SK-N-SH (cell line): ENCODE measurements at regions not wholly inside any gene's neighbourhood (a gene's known extent, or its start where the extent isn't known, plus 50 kb on each side); places are given as distances from the start of the nearest gene placed in this dataset.
"Not testable (repeated sequence)": the region's sequence is repeated elsewhere in the genome, so short reads cannot be mapped to it uniquely, and the experiment has no call there.

Experiments
- CTCF ChIA-PET: fragments of 300-600, 350-600 bp; formaldehyde crosslinking; extraction: SDS; loops from one replicate; lab custom pipeline; 2021; lab: Yijun Ruan, JAX
- POLR2A ChIA-PET: fragments of 350-600 bp; sonication (Branson Sonifier 250); formaldehyde crosslinking; extraction: SDS; loops from one replicate; lab custom pipeline; 2020; ENCODE audit warnings: antibody characterized with exemption, inconsistent platforms; lab: Yijun Ruan, JAX
- DNase-seq: peaks from one replicate; pipeline ENCODE4 v3.0.0; 2012
- H2AFZ ChIP-seq: fragments of 200-600 bp; sonication (generic); 2 replicates; pipeline ENCODE4 v1.8.1; 2016; ENCODE audit warnings: antibody characterized with exemption, mild to moderate bottlenecking, low read depth
- H3F3A ChIP-seq: fragments of 200-600 bp; sonication (generic); replicated peaks from 2 replicates; pipeline ENCODE3; 2016; ENCODE audit warnings: antibody characterized with exemption, mild to moderate bottlenecking; ENCODE audit not compliant: insufficient read depth
- H3K27ac ChIP-seq, 2 experiments: fragments of 200-500 bp in 1 of 2; fragments of 200-600 bp in 1 of 2; sonication (Bioruptor generic) in 1 of 2; sonication (generic), shearing (Covaris generic) in 1 of 2; 2 replicates each; pipeline versions ENCODE4 v1.5.1 to v1.6.1; 2014 to 2016; ENCODE audit warnings: low read depth in 2 of 2, inconsistent platforms in 1 of 2, low read length in 1 of 2, mild to moderate bottlenecking in 1 of 2, mixed read lengths in 1 of 2
- H3K27me3 ChIP-seq: fragments of 200-600 bp; sonication (generic), shearing (Covaris generic); 2 replicates; pipeline ENCODE4 v1.6.1; 2016; ENCODE audit warnings: mixed run types; ENCODE audit not compliant: insufficient read depth
- H3K36me3 ChIP-seq, 2 experiments: fragments of 200-500 bp in 1 of 2; fragments of 200-600 bp in 1 of 2; sonication (Bioruptor generic) in 1 of 2; sonication (generic) in 1 of 2; replicated peaks in 1 of 2; 2 replicates each; pipeline versions ENCODE3 to v1.5.1; 2014 to 2016; ENCODE audit warnings: low read length in 1 of 2, mild to moderate bottlenecking in 1 of 2; ENCODE audit not compliant: insufficient read depth in 2 of 2, control insufficient read depth in 1 of 2
- H3K4me1 ChIP-seq, 2 experiments: fragments of 200-500 bp in 1 of 2; fragments of 200-600 bp in 1 of 2; sonication (Bioruptor generic) in 1 of 2; sonication (generic), shearing (Covaris generic) in 1 of 2; 2 replicates each; pipeline versions ENCODE4 v1.5.1 to v1.6.1; 2014 to 2016; ENCODE audit warnings: low read depth in 1 of 2, low read length in 1 of 2, mixed run types in 1 of 2; ENCODE audit not compliant: insufficient read depth in 2 of 2, control insufficient read depth in 1 of 2
- H3K4me2 ChIP-seq: fragments of 200-600 bp; sonication (generic), shearing (Covaris generic); 2 replicates; pipeline ENCODE4 v1.6.1; 2017; ENCODE audit warnings: mixed run types
- H3K4me3 ChIP-seq, 2 experiments: fragments of 200-500 bp in 1 of 2; fragments of 200-600 bp in 1 of 2; sonication (Bioruptor generic) in 1 of 2; sonication (generic), shearing (Covaris generic) in 1 of 2; 2 replicates each; pipeline versions ENCODE4 v1.5.1 to v1.8.1; 2014 to 2016; ENCODE audit warnings: low read depth in 2 of 2, inconsistent platforms in 1 of 2, low read length in 1 of 2, mild to moderate bottlenecking in 1 of 2, mixed read lengths in 1 of 2, moderate library complexity in 1 of 2
- H3K79me2 ChIP-seq: fragments of 200-600 bp; sonication (generic); 2 replicates; pipeline ENCODE4 v1.8.1; 2017; ENCODE audit warnings: mild to moderate bottlenecking; ENCODE audit not compliant: insufficient read depth
- H3K9ac ChIP-seq: fragments of 200-600 bp; sonication (generic); 2 replicates; pipeline ENCODE4 v1.6.1; 2017; ENCODE audit warnings: mixed run types
- H3K9me2 ChIP-seq: fragments of 200-600 bp; sonication (generic); 2 replicates; pipeline ENCODE4 v1.6.1; 2017; ENCODE audit warnings: mixed run types
- H3K9me3 ChIP-seq: fragments of 200-600 bp; sonication (generic); 2 replicates; pipeline ENCODE4 v1.6.1; 2017; ENCODE audit warnings: mixed run types, mild to moderate bottlenecking, moderate library complexity
- H4K20me1 ChIP-seq: fragments of 200-600 bp; sonication (generic); 2 replicates; pipeline ENCODE4 v1.6.1; 2017; ENCODE audit warnings: mild to moderate bottlenecking, mixed run types; ENCODE audit not compliant: insufficient read depth
- EZH2phosphoT487 ChIP-seq: fragments of 200-600 bp; sonication (generic); IDR thresholded peaks from 2 replicates; pipeline ENCODE4 v1.6.1; 2017; ENCODE audit warnings: low read depth, mixed run types, mild to moderate bottlenecking, antibody characterized with exemption, moderate library complexity, borderline replicate concordance
- FOXJ3 ChIP-seq: sonication (generic); formaldehyde crosslinking; IDR thresholded peaks from 2 replicates; pipeline ENCODE4 v1.5.1; 2020; ENCODE audit warnings: mild to moderate bottlenecking, missing genetic modification reagents
- GABPA ChIP-seq: IDR thresholded peaks from 2 replicates; pipeline ENCODE4 v1.4.0; 2012; ENCODE audit warnings: low read depth, mild to moderate bottlenecking
- GATA2 ChIP-seq: sonication (generic); formaldehyde crosslinking; IDR thresholded peaks from 2 replicates; pipeline ENCODE4 v1.5.0; 2020; ENCODE audit warnings: mild to moderate bottlenecking, missing genetic modification reagents
- IRF3 ChIP-seq: fragments of 150-350 bp; IDR thresholded peaks from 2 replicates; pipeline ENCODE4 v1.6.1; 2016; ENCODE audit warnings: mild to moderate bottlenecking, low read depth, low read length
- JUND ChIP-seq: IDR thresholded peaks from 2 replicates; pipeline ENCODE4 v1.4.0; 2012
- MAX ChIP-seq: IDR thresholded peaks from 2 replicates; pipeline ENCODE4 v1.4.0; 2012; ENCODE audit warnings: low read depth
- MEF2A ChIP-seq: IDR thresholded peaks from 2 replicates; pipeline ENCODE4 v1.4.0; 2012; ENCODE audit warnings: low read depth, borderline replicate concordance
- NFIC ChIP-seq: IDR thresholded peaks from 2 replicates; pipeline ENCODE4 v1.4.0; 2012; ENCODE audit warnings: borderline replicate concordance
- PBX3 ChIP-seq: IDR thresholded peaks from 2 replicates; pipeline ENCODE4; 2012
- POLR2AphosphoS5 ChIP-seq: IDR thresholded peaks from 2 replicates; pipeline ENCODE4 v1.6.1; 2012; ENCODE audit warnings: low read depth, low read length
- RCOR1 ChIP-seq: fragments of 150-350 bp; IDR thresholded peaks from 2 replicates; pipeline ENCODE4 v1.6.1; 2017; ENCODE audit warnings: antibody characterized with exemption, low read length
- REST ChIP-seq: IDR thresholded peaks from 2 replicates; pipeline ENCODE4 v1.6.1; 2012; ENCODE audit warnings: mild to moderate bottlenecking, low read depth, low read length, moderate library complexity
- RFX5 ChIP-seq: IDR thresholded peaks from 2 replicates; pipeline ENCODE4 v1.6.1; 2012; ENCODE audit warnings: mild to moderate bottlenecking, improper control_type of control experiment, low read length
- RXRA ChIP-seq: IDR thresholded peaks from 2 replicates; pipeline ENCODE4 v1.4.0; 2012; ENCODE audit warnings: low read depth, mild to moderate bottlenecking, borderline replicate concordance
- SIN3A ChIP-seq: IDR thresholded peaks from 2 replicates; pipeline ENCODE4 v1.6.1; 2012; ENCODE audit warnings: low read depth, mild to moderate bottlenecking, low read length, moderate library complexity, borderline replicate concordance
- TEAD4 ChIP-seq: IDR thresholded peaks from 2 replicates; pipeline ENCODE4 v1.4.0; 2012; ENCODE audit warnings: mild to moderate bottlenecking, borderline replicate concordance; ENCODE audit not compliant: insufficient read depth
- ZBTB33 ChIP-seq: IDR thresholded peaks from 2 replicates; pipeline ENCODE4 v1.4.0; 2012; ENCODE audit warnings: low read depth, borderline replicate concordance
- WGBS: methylation state at CpG from one replicate; pipeline ENCODE4 v1.1.6; 2017; ENCODE audit warnings: low lambda C conversion rate; 5-methylcytosine and 5-hydroxymethylcytosine counted together

- TF ChIP-seq REST, result 0 out of 2 replicates have a peak, but pooled peaks have one; percentile 5
- peak; percentile 37; the same call in 1 of the 2 replicates for TF ChIP-seq ZBTB33
- no peak for TF ChIP-seq FOXJ3
- TF ChIP-seq TEAD4, result no peak
- TF ChIP-seq GABPA, result no peak
- no peak for TF ChIP-seq GATA2 (CRISPR knock-in tag)
- TF ChIP-seq JUND, result peak; percentile 10; the same call in 1 of the 2 replicates
- TF ChIP-seq RXRA, result no peak
- TF ChIP-seq RCOR1, result no peak
- TF ChIP-seq PBX3, result peak; percentile 21; the same call in 1 of the 2 replicates
- peak; percentile 48; the same call in 1 of the 2 replicates for TF ChIP-seq MEF2A
- TF ChIP-seq MAX, result peak; percentile 53; the same call in 1 of the 2 replicates
- TF ChIP-seq IRF3, result no peak
- TF ChIP-seq EZH2phosphoT487, result no peak
- TF ChIP-seq SIN3A, result no peak
- TF ChIP-seq POLR2AphosphoS5, result no peak
- TF ChIP-seq RFX5, result no peak
- TF ChIP-seq NFIC, result peak; percentile 67; the same call in 1 of the 2 replicates
These were observed 716.1 kb upstream of the INTU start (continued) for GRCh38 chr4:126916626-126917140.

GRCh38 chr4:126922328-126922938, 710.3 kb upstream of the INTU start:
- POLR2A ChIA-PET, DNase-seq, CTCF ChIA-PET: not testable (repeated sequence)

More at GRCh38 chr4:126922328-126922938, 710.3 kb upstream of the INTU start:
- H3K79me2 ChIP-seq, H3K9me3 ChIP-seq, H3K9ac ChIP-seq, H3K4me2 ChIP-seq, H3K9me2 ChIP-seq, H3F3A ChIP-seq, H2AFZ ChIP-seq, H3K27ac ChIP-seq, H3K36me3 ChIP-seq, H4K20me1 ChIP-seq, H3K27me3 ChIP-seq, H3K4me3 ChIP-seq, H3K4me1 ChIP-seq: not testable (repeated sequence)
- 50% methylated on average over 3 of the region's 3 CpGs for WGBS
